Heart right ventricle (tissue), 16 donors: ENCODE measurements at regions not wholly inside any gene's neighbourhood (a gene's known extent, or its start where the extent isn't known, plus 50 kb on each side); places are given as distances from the start of the nearest gene placed in this dataset.

Experiments used
- ATAC-seq, 8 donors: fragments of 200-7000 bp; cut with Tn5 transposase; one replicate each; pipeline ENCODE4 v1.9.1; 2020; ENCODE audit warnings: mild to moderate bottlenecking in 8 of 8, moderate library complexity in 8 of 8, moderate number of reproducible peaks in 1 of 8
- DNase-seq, 2 donors: peaks; one replicate each; pipeline ENCODE4 v3.0.0-alpha.2; 2020
- H3K27ac ChIP-seq, 10 donors: fragments of 200-600 bp; sonication (generic) in 2 of 10; one replicate each; pipeline versions ENCODE4 v1.5.0 to v1.8.0; 2020 to 2022; ENCODE audit warnings: mild to moderate bottlenecking in 3 of 10
- H3K27me3 ChIP-seq, 7 donors: fragments of 200-600 bp; one replicate each; pipeline ENCODE4 v1.8.0; 2021 to 2022; ENCODE audit warnings: mild to moderate bottlenecking in 2 of 7
- H3K36me3 ChIP-seq, 9 donors: fragments of 200-600 bp; sonication (generic) in 1 of 9; one replicate each; pipeline versions ENCODE4 v1.5.0 to v1.8.0; 2020 to 2022; ENCODE audit warnings: mild to moderate bottlenecking in 2 of 9
- H3K4me1 ChIP-seq, 9 donors: fragments of 200-600 bp; sonication (generic) in 1 of 9; one replicate each; pipeline versions ENCODE4 v1.5.0 to v1.8.0; 2020 to 2022; ENCODE audit warnings: mild to moderate bottlenecking in 4 of 9
- H3K4me3 ChIP-seq, 10 donors: fragments of 200-600 bp; sonication (generic) in 2 of 10; one replicate each; pipeline versions ENCODE4 v1.5.0 to v1.8.0; 2020 to 2022; ENCODE audit warnings: mild to moderate bottlenecking in 7 of 10, moderate library complexity in 2 of 10
- H3K9me3 ChIP-seq, 11 donors: fragments of 200-600 bp in 10 of 11; sonication (generic) in 2 of 11; one replicate each; pipeline versions ENCODE4 v1.5.0 to v1.8.0; 2013 to 2022; ENCODE audit warnings: mild to moderate bottlenecking in 2 of 11, control low read depth in 1 of 11, moderate library complexity in 1 of 11
- WGBS, 2 donors: extraction: QIAGEN DNeasy Blood & Tissue Kit; methylation state at CpG; one replicate each; pipeline ENCODE4 v1.1.7; 2013; ENCODE audit warnings: inconsistent platforms in 1 of 2; 5-methylcytosine and 5-hydroxymethylcytosine counted together
- intact Hi-C, 10 donors: fragments of 100-400 bp; cut with DNase I; formaldehyde crosslinking; loops; one replicate each; pipeline versions ENCODE4 v1.11.1 to v1.14.2; 2022
- TF ChIP-seq, protein P1 (sequence below), 9 donors: fragments of 200-600 bp; sonication (generic) in 2 of 9; IDR thresholded peaks; one replicate each; pipeline versions ENCODE4 v1.5.0 to v1.8.0; 2021 to 2022; ENCODE audit warnings: antibody characterized with exemption in 9 of 9, mild to moderate bottlenecking in 5 of 9, moderate library complexity in 1 of 9
- donor health status: Arrhythmogenic right ventricular cardiomyopathy.
- donor health status: ischemic (EF 13 %, LVEDD 7.1; RV severe dilation, severe dysfunction).
- donor health status: healthy with polysubstance abuse.
- donor health status: DM: no; HTN: yes; CAD: no.
- donor health status: DM: no; HTN: no; CAD: no.
- donor health status: ischemic (EF 25% LVEDD 6.9; RV normal size, moderate dysfunction).
- donor health status: ischemic (EF 25% LVEDD 5.7; RV mildly dilated, moderate dysfunction).
- donor health status: healthy.
- donor health status: DM: yes; HTN: yes; CAD: no.
- donor health status: Ischemic cardiomyopathy.
- donor health status: ischemic (EF 35%, LVEDD 5.7; RV mildly dilated, moderate dysfunction).
- donor health status: nonischemic (EF 11% LVEDD 7.7; RV severe dilation, severe dysfunction).
- donor health status: DM: yes; HTN: yes; CAD: no.
- donor health status: PGD.
- donor health status: ischemic (EF 29% LVEDD 5.4; RV normal size, mild dysfunction).
- donor health status: nonischemic (EF 23%, LVEDD 6.1; RV moderate dilation, normal function).

DNA sequence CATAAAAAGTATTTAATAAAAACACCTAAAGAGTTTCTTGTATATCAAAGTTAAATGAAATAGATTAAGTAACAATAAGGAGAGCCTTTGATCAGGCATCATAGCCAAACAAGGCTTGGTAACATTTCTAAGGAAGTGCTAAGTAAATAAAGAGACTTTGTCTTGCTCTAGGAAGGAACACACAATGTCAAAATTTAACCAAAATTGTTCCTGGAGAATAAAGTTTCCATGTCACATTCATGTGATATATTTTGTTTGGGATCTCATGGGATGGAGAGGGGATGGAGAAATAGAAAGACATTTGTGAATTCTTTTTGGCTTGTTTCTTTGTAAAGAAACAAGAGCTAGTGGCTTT lies 201.9 kb upstream of the DTNBP1 start:
- TF ChIP-seq, protein P1, sequence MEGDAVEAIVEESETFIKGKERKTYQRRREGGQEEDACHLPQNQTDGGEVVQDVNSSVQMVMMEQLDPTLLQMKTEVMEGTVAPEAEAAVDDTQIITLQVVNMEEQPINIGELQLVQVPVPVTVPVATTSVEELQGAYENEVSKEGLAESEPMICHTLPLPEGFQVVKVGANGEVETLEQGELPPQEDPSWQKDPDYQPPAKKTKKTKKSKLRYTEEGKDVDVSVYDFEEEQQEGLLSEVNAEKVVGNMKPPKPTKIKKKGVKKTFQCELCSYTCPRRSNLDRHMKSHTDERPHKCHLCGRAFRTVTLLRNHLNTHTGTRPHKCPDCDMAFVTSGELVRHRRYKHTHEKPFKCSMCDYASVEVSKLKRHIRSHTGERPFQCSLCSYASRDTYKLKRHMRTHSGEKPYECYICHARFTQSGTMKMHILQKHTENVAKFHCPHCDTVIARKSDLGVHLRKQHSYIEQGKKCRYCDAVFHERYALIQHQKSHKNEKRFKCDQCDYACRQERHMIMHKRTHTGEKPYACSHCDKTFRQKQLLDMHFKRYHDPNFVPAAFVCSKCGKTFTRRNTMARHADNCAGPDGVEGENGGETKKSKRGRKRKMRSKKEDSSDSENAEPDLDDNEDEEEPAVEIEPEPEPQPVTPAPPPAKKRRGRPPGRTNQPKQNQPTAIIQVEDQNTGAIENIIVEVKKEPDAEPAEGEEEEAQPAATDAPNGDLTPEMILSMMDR (IDR thresholded peaks at IDR 0.05), result no peak
- intact Hi-C loops, result no loop called here
- H3K27ac ChIP-seq, result peak overlapping the region in 1 of 10 donors; percentile 6
- H3K4me1 ChIP-seq, result peaks cover 0 to 1% (median 0%) of the 10 kb centered on the region in 9 donors
- DNase-seq, result no peak
- no peak for ATAC-seq
- no peak overlapping the region for H3K4me3 ChIP-seq
- H3K36me3 ChIP-seq, result no peaks in the 10 kb centered on the region
- no peaks in the 10 kb centered on the region for H3K9me3 ChIP-seq
- no peaks in the 10 kb centered on the region for H3K27me3 ChIP-seq

DNA sequence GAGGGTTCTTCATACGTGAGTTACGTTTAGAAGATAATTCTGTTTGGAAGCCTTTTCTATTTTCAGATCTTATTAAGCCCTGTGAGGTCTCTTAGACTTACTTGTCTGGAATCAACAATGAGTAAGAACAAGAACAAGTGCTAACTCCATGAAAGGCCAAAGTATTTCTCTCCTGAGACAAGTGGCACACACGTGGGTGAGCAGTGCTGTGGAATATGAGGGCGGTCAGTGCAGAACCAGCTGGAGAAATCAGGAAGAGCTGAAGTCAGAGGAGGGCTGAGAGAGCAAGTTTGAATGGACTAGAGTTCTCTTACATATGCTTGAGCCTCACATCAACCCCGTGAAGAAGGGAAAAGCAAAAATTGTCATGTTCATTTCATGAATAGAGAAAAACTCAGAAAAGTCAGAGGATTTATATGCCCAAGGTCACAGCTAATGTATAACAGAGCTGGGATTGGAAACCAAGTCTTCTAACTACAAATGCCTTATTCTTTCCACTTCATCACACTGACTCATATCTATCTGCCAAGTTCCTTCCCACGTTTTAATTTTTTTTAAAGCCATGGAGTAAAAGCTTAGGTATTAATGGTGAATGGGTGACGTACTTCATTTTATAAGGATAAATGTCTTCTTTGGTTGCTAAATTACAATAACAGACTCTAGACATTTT lies 201.3 kb upstream of the DTNBP1 start:
- Histone ChIP-seq H3K9me3 (no peaks in the 10 kb centered on the region), H3K4me1 (no peaks in the 10 kb centered on the region), H3K36me3 (no peaks in the 10 kb centered on the region), H3K4me3 (no peak overlapping the region), H3K27ac (peak overlapping the region in 1 of 10 donors; percentile 6), H3K27me3 (no peaks in the 10 kb centered on the region)
- TF ChIP-seq, protein P1 (IDR thresholded peaks at IDR 0.05), result no peak
- ATAC-seq (peak in 3 of 8 donors; percentile 27 to 64 (median 53)), DNase-seq (no peak)
- intact Hi-C loops, result no loop called here
- 69 to 70% methylated on average over 7 of the region's 7 CpGs for WGBS, 2 donors

DNA sequence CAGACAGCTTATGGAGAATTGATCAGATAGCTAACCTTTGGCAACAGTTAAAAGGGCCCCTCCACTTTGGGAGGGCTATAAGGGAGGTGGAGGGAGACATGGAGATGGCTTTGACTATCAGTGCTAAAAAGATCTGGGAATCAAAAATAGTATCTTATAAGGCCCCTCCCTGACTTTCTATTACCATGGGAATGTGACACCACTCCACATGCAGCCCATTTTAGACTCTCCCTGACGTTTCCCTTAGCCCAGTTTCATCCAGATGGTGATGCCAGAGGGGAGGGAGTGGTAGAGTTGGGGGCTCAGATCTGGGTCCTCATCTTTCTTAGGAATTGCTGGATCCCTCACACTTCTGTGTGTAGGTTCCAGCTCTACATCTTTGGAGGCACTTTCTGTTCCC lies 200.0 kb upstream of the DTNBP1 start:
- Histone ChIP-seq H3K27me3 (no peaks in the 10 kb centered on the region), H3K27ac (no peak overlapping the region), H3K4me1 (no peaks in the 10 kb centered on the region), H3K4me3 (no peak overlapping the region), H3K36me3 (no peaks in the 10 kb centered on the region), H3K9me3 (no peaks in the 10 kb centered on the region)
- TF ChIP-seq, protein P1 (IDR thresholded peaks at IDR 0.05), result no peak
- ATAC-seq (no peak), DNase-seq (no peak)
- 68 to 89% methylated on average over 1 of the region's 1 CpG for WGBS, 2 donors
- intact Hi-C loops, result no loop called here

DNA sequence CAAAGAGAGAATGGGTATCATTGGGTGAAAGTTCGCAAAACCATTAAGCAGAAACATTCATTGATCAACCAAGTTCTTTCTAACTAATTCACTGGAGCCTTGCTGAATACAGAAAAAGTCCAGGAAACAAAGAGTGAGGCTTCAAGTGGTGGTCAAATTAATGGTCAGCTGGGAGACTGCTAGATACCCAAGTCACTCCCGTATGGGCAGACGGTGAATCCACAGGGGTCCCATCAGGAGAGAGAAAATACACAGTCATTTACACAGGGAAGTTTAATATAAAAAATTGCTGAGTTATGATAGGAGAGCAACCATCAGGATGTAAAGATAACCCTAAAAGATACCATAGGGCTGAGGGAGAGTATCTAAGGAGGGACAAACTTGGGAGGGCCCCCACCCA lies 198.7 kb upstream of the DTNBP1 start:
- intact Hi-C loops, result no loop called here
- Histone ChIP-seq H3K27ac (no peak overlapping the region), H3K4me1 (no peaks in the 10 kb centered on the region), H3K27me3 (no peaks in the 10 kb centered on the region), H3K4me3 (no peak overlapping the region), H3K36me3 (no peaks in the 10 kb centered on the region), H3K9me3 (no peaks in the 10 kb centered on the region)
- no peak for ATAC-seq
- TF ChIP-seq, protein P1 (IDR thresholded peaks at IDR 0.05), result no peak
- no peak for DNase-seq
- WGBS, 2 donors, result 97% methylated on average over 3 of the region's 3 CpGs
